MM.1S (cell line): ENCODE measurements at regions not wholly inside any gene's neighbourhood (a gene's known extent, or its start where the extent isn't known, plus 50 kb on each side); places are given as distances from the start of the nearest gene placed in this dataset.

Experiments used
- DNase-seq: peaks from one replicate; pipeline ENCODE4 v3.0.0-alpha.2; 2015
- H2AFZ ChIP-seq: fragments of 300-600 bp; sonication (generic); 2 replicates; pipeline ENCODE4 v1.6.0; 2016; ENCODE audit warnings: antibody characterized with exemption, low read length
- H3F3A ChIP-seq: fragments of 300-600 bp; sonication (generic); 2 replicates; pipeline ENCODE4 v1.6.1; 2016; ENCODE audit warnings: mild to moderate bottlenecking, antibody characterized with exemption, low read length, moderate library complexity, mixed read lengths; ENCODE audit not compliant: insufficient read depth
- H3K27ac ChIP-seq: fragments of 300-600 bp; sonication (generic); 2 replicates; pipeline ENCODE4 v1.5.1; 2016; ENCODE audit warnings: mild to moderate bottlenecking, low read length
- H3K27me3 ChIP-seq: fragments of 300-600 bp; sonication (generic); replicated peaks from 2 replicates; pipeline ENCODE4 v1.6.0; 2016; ENCODE audit warnings: low read length; ENCODE audit not compliant: insufficient read depth
- H3K36me3 ChIP-seq: fragments of 300-600 bp; sonication (generic); replicated peaks from 2 replicates; pipeline ENCODE4 v1.6.1; 2016; ENCODE audit warnings: mild to moderate bottlenecking, low read length, mixed read lengths; ENCODE audit not compliant: insufficient read depth
- H3K4me1 ChIP-seq: fragments of 300-600 bp; sonication (generic); 2 replicates; pipeline ENCODE4 v1.6.1; 2016; ENCODE audit warnings: low read length, mixed read lengths
- H3K4me2 ChIP-seq: fragments of 300-600 bp; sonication (generic); 2 replicates; pipeline ENCODE4 v1.6.0; 2016; ENCODE audit warnings: low read depth, low read length
- H3K4me3 ChIP-seq: fragments of 300-600 bp; sonication (generic); 2 replicates; pipeline ENCODE4 v1.5.1; 2016; ENCODE audit warnings: low read length, mixed read lengths
- H3K79me2 ChIP-seq: fragments of 300-600 bp; sonication (generic); 2 replicates; pipeline ENCODE4 v1.6.1; 2016; ENCODE audit warnings: mixed run types, low read length, mixed read lengths
- H3K9ac ChIP-seq: fragments of 300-600 bp; sonication (generic); 2 replicates; pipeline ENCODE4 v1.6.1; 2016; ENCODE audit warnings: low read length, mixed read lengths
- H3K9me2 ChIP-seq: fragments of 300-600 bp; sonication (generic); replicated peaks from 2 replicates; pipeline ENCODE4 v1.6.1; 2016; ENCODE audit warnings: mild to moderate bottlenecking, low read length, mixed read lengths; ENCODE audit not compliant: insufficient read depth
- H3K9me3 ChIP-seq: fragments of 300-600 bp; sonication (generic); replicated peaks from 2 replicates; pipeline ENCODE4 v1.6.1; 2016; ENCODE audit warnings: mild to moderate bottlenecking, low read length, mixed read lengths; ENCODE audit not compliant: insufficient read depth
- H4K20me1 ChIP-seq: fragments of 300-600 bp; sonication (generic); 2 replicates; pipeline ENCODE4 v1.6.1; 2016; ENCODE audit warnings: mild to moderate bottlenecking, low read length, moderate library complexity, mixed read lengths; ENCODE audit not compliant: insufficient read depth
- CTCF ChIP-seq: fragments of 300-600 bp; sonication (generic); IDR thresholded peaks from 2 replicates; pipeline ENCODE4 v1.5.1; 2016; ENCODE audit warnings: antibody characterized with exemption, low read length, mixed read lengths
- EZH2 ChIP-seq: fragments of 300-600 bp; sonication (generic); optimal IDR thresholded peaks from 2 replicates; pipeline ENCODE3; 2017; ENCODE audit warnings: low read depth, mild to moderate bottlenecking, antibody characterized with exemption, low read length, mixed read lengths
- EZH2phosphoT487 ChIP-seq: fragments of 300-600 bp; sonication (generic); IDR thresholded peaks from 2 replicates; pipeline ENCODE4 v1.6.1; 2018; ENCODE audit warnings: antibody characterized with exemption, low read length

GRCh38 chr2:5540856-5541255 lies 151.3 kb upstream of the SOX11 start:
- no peaks in the 10 kb centered on the region for H3K9me3 ChIP-seq
- no peaks in the 10 kb centered on the region for H3K27me3 ChIP-seq
- H3K36me3 ChIP-seq = no peaks in the 10 kb centered on the region
- H3K79me2 ChIP-seq = no peaks in the 10 kb centered on the region
- H2AFZ ChIP-seq = no peak overlapping the region
- H4K20me1 ChIP-seq = no peaks in the 10 kb centered on the region
- H3K4me1 ChIP-seq = no peaks in the 10 kb centered on the region
- H3K27ac ChIP-seq = no peak overlapping the region
- no peak for DNase-seq
- no peaks in the 10 kb centered on the region for H3F3A ChIP-seq
- TF ChIP-seq EZH2phosphoT487 (no peak), CTCF (no peak), EZH2 (no peak)
- H3K4me2 ChIP-seq = no peak overlapping the region
- H3K4me3 ChIP-seq = no peak overlapping the region
- no peaks in the 10 kb centered on the region for H3K9me2 ChIP-seq
- no peak overlapping the region for H3K9ac ChIP-seq

DNA sequence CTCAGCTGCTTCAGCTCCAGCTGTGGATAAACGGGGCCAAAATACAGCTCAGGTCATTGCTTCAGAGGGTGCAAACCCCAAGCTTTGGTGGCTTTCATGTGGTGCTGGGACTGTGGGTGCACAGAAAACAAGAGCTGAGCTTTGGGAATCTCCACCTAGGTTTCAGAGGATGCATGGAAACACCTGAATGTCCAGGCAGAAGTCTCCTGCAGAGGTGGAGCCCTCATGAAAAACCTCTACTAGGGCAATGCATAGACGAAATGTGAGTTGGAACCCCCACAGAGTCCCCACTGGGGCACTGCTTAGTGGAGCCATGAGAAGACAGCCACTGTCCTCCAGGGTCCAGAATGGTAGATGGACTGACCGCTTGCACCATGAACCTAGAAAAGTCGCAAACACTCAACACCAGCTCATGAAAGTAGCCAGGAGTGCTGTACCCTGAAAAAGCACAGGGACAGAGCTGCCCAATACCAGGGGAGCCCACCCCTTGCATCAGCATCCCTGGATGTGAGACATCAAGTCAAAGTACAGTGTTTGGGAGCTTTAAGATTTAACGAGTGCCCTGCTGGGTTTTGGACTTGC lies 147.9 kb upstream of the SOX11 start:
- no peak for DNase-seq
- H3K9ac ChIP-seq = no peak overlapping the region

DNA sequence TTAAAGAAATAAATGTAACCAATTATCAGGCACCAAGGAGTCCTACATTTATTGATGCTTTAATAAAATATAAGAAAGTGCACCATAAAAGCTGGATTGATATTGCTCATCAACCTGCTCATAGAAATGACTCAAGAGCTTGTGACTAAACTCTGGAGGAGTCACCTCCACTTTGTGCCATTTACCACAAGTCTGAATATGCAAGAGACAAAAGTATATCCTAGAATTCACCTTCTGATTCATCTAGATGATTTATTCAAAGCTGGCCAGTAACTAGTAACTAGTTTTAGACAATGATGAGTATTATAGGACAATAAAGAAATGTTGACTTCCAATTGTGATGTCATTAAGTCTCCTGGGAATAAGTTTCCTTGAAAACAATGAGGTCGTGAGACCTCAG lies 146.0 kb upstream of the SOX11 start:
- no peaks in the 10 kb centered on the region for H3K4me1 ChIP-seq

More for the DNA sequence above, 147.9 kb upstream of the SOX11 start:
- Histone ChIP-seq H3F3A (no peaks in the 10 kb centered on the region), H3K4me1 (no peaks in the 10 kb centered on the region), H3K9me3 (no peaks in the 10 kb centered on the region), H3K9me2 (no peaks in the 10 kb centered on the region), H3K27ac (no peak overlapping the region), H3K4me3 (no peak overlapping the region), H3K27me3 (no peaks in the 10 kb centered on the region), H3K4me2 (no peak overlapping the region), H3K36me3 (no peaks in the 10 kb centered on the region), H4K20me1 (no peaks in the 10 kb centered on the region), H2AFZ (no peak overlapping the region), H3K79me2 (no peaks in the 10 kb centered on the region)
- TF ChIP-seq EZH2phosphoT487 (no peak), EZH2 (no peak), CTCF (no peak)

More for the DNA sequence above, 146.0 kb upstream of the SOX11 start:
- Histone ChIP-seq H3K9me2 (no peaks in the 10 kb centered on the region), H3K4me2 (no peak overlapping the region), H3F3A (no peaks in the 10 kb centered on the region), H3K9ac (no peak overlapping the region), H4K20me1 (no peaks in the 10 kb centered on the region), H3K27ac (no peak overlapping the region), H3K79me2 (no peaks in the 10 kb centered on the region), H3K9me3 (no peaks in the 10 kb centered on the region), H3K27me3 (no peaks in the 10 kb centered on the region), H3K4me3 (no peak overlapping the region), H3K36me3 (no peaks in the 10 kb centered on the region), H2AFZ (no peak overlapping the region)
- no peak for TF ChIP-seq CTCF
- TF ChIP-seq EZH2phosphoT487 = no peak
- no peak for TF ChIP-seq EZH2
- no peak for DNase-seq
